ENCODE measurements at regions not wholly inside any gene's neighbourhood (a gene's known extent, or its start where the extent isn't known, plus 50 kb on each side); places are given as distances from the start of the nearest gene placed in this dataset.
A peak's percentile ranks its signal among the peaks of the same experiment; 100 is the strongest.

DNA sequence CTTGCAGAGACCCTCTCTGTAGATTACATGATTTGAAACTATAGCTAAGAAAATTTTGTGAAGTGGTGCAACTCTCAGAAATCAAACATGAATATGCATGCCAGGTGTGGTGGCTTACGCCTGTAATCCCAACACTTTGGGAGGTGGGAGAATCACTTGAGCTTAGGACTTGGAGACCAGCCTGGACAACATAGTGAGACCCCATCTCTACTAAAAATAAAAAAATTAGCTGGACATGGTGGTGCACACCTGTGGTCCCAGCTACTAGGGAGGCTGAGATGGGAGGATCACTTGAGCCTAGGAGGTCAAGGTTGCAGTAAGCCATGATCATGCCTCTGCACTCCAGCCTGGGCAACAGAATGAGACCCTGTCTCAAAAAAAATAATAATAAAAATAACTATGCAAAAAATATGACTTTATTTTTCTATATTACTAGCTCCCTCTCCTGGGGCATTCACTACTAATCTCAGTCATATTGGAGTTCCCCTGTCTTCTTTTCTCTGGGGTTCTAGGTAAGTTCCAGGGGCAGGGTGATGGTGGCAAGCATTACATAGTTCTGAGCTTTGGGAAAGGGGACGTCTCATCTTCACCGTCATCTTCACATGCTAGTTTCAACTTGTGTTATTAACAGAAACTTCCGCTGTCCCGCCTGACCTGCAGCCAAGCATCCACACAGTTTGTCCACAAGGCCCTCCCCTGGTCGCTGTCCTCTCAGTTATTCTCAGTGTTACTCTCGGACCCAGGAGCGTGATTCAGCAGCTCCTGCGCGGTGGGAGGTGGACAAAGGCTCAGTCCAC is 96.8 kb upstream of the MBOAT2 start:
- Mint-ChIP-seq H3K9me3 (ENCODE audit: unreplicated experiment) (no peaks in the 10 kb centered on the region), H3K27ac (ENCODE audit: unreplicated experiment) (no peak overlapping the region), H3K27me3 (ENCODE audit: unreplicated experiment) (peaks cover 2% of the 10 kb centered on the region), H3K36me3 (ENCODE audit: low read depth, unreplicated experiment) (peaks cover 4% of the 10 kb centered on the region), H3K4me3 (ENCODE audit: unreplicated experiment) (no peak overlapping the region), H3K4me1 (ENCODE audit: unreplicated experiment) (peaks cover 15% of the 10 kb centered on the region)
- TF ChIP-seq, protein P1, sequence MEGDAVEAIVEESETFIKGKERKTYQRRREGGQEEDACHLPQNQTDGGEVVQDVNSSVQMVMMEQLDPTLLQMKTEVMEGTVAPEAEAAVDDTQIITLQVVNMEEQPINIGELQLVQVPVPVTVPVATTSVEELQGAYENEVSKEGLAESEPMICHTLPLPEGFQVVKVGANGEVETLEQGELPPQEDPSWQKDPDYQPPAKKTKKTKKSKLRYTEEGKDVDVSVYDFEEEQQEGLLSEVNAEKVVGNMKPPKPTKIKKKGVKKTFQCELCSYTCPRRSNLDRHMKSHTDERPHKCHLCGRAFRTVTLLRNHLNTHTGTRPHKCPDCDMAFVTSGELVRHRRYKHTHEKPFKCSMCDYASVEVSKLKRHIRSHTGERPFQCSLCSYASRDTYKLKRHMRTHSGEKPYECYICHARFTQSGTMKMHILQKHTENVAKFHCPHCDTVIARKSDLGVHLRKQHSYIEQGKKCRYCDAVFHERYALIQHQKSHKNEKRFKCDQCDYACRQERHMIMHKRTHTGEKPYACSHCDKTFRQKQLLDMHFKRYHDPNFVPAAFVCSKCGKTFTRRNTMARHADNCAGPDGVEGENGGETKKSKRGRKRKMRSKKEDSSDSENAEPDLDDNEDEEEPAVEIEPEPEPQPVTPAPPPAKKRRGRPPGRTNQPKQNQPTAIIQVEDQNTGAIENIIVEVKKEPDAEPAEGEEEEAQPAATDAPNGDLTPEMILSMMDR (IDR thresholded peaks at IDR 0.05; ENCODE audit: unreplicated experiment): no peak
- DNase-seq (ENCODE audit: low spot score): no peak

GRCh38 chr2:9099341-9099751 is 95.9 kb upstream of the MBOAT2 start:
- DNase-seq (ENCODE audit: low spot score): no peak
- Mint-ChIP-seq H3K4me3 (ENCODE audit: unreplicated experiment) (no peak overlapping the region), H3K27ac (ENCODE audit: unreplicated experiment) (no peak overlapping the region), H3K36me3 (ENCODE audit: low read depth, unreplicated experiment) (peaks cover 4% of the 10 kb centered on the region), H3K4me1 (ENCODE audit: unreplicated experiment) (peaks cover 15% of the 10 kb centered on the region), H3K27me3 (ENCODE audit: unreplicated experiment) (peaks cover 2% of the 10 kb centered on the region), H3K9me3 (ENCODE audit: unreplicated experiment) (no peaks in the 10 kb centered on the region)
- TF ChIP-seq, protein P1 (IDR thresholded peaks at IDR 0.05; ENCODE audit: unreplicated experiment): no peak

DNA sequence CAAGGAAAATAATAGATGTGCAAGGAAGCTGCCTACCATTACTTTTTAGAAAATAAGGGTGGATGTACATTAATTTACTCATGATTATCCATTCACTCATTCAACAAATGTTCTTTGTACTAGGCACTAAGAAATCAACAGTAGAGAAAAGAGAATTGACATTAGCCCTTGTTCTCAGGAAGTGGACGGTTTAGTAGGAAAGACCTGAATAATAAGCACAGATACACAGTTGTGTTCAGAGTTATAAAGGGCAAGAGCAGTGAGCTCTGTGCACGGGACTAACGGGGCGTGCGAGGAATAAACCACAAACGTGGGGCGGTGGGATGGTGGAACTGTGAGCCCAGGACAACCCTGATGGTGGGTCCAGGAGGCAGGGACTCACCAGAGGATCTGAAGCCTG is 94.4 kb upstream of the MBOAT2 start:
- Mint-ChIP-seq H3K36me3 (ENCODE audit: low read depth, unreplicated experiment) (peaks cover 4% of the 10 kb centered on the region), H3K27ac (ENCODE audit: unreplicated experiment) (no peak overlapping the region), H3K9me3 (ENCODE audit: unreplicated experiment) (no peaks in the 10 kb centered on the region), H3K4me1 (ENCODE audit: unreplicated experiment) (peaks cover 12% of the 10 kb centered on the region), H3K4me3 (ENCODE audit: unreplicated experiment) (no peak overlapping the region), H3K27me3 (ENCODE audit: unreplicated experiment) (peaks cover 2% of the 10 kb centered on the region)
- TF ChIP-seq, protein P1 (IDR thresholded peaks at IDR 0.05; ENCODE audit: unreplicated experiment): no peak
- DNase-seq (ENCODE audit: low spot score): no peak

DNA sequence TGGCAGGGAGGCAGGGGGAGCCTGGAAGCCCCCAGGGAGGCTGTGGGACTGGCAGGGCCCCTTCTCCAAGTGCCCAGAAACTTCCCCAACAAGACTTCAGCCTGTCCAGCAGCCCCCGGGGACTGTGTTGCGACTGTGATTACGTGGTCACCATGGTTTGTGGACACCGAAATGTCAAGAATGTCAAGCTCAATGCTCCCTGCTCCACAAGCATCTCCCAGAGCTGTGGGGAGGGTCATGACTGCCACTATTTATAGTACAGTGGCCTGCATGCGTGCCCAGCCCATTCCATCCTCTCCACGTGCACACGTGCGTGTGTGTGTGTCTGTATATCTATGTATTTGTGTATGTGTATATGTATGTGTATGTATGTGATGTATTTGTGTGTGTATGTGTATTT is 93.8 kb upstream of the MBOAT2 start:
- H3K4me3 Mint-ChIP-seq (ENCODE audit: unreplicated experiment): peak overlapping the region; percentile 63
- H3K9me3 Mint-ChIP-seq (ENCODE audit: unreplicated experiment): no peaks in the 10 kb centered on the region
- no peak for DNase-seq (ENCODE audit: low spot score)
- peaks cover 4% of the 10 kb centered on the region for H3K36me3 Mint-ChIP-seq (ENCODE audit: low read depth, unreplicated experiment)
- TF ChIP-seq, protein P1 (IDR thresholded peaks at IDR 0.05; ENCODE audit: unreplicated experiment): no peak
- H3K4me1 Mint-ChIP-seq (ENCODE audit: unreplicated experiment): peaks cover 7% of the 10 kb centered on the region
- H3K27ac Mint-ChIP-seq (ENCODE audit: unreplicated experiment): peak overlapping the region; percentile 48
- peaks cover 2% of the 10 kb centered on the region for H3K27me3 Mint-ChIP-seq (ENCODE audit: unreplicated experiment)

GRCh38 chr2:9096761-9097160 is 93.3 kb upstream of the MBOAT2 start:
- Mint-ChIP-seq H3K4me3 (ENCODE audit: unreplicated experiment) (no peak overlapping the region), H3K9me3 (ENCODE audit: unreplicated experiment) (no peaks in the 10 kb centered on the region), H3K36me3 (ENCODE audit: low read depth, unreplicated experiment) (peaks cover 4% of the 10 kb centered on the region), H3K27me3 (ENCODE audit: unreplicated experiment) (peaks cover 2% of the 10 kb centered on the region), H3K4me1 (ENCODE audit: unreplicated experiment) (peaks cover 7% of the 10 kb centered on the region), H3K27ac (ENCODE audit: unreplicated experiment) (no peak overlapping the region)
- no peak for DNase-seq (ENCODE audit: low spot score)
- TF ChIP-seq, protein P1 (IDR thresholded peaks at IDR 0.05; ENCODE audit: unreplicated experiment): no peak
